IMR-90 (cell line): ENCODE measurements at regions not wholly inside any gene's neighbourhood (a gene's known extent, or its start where the extent isn't known, plus 50 kb on each side); places are given as distances from the start of the nearest gene placed in this dataset.

Experiments used
- ATAC-seq: fragments of 200-7000 bp; cut with Tn5 transposase; 2 replicates; pipeline ENCODE4 v1.9.1; 2020; ENCODE audit warnings: low read depth, mild to moderate bottlenecking, moderate library complexity
- BruUV-seq: library from RNA; stranded (reverse); fragments of 400-500 nt; replicated peaks from 2 replicates; lab custom pipeline; 2021; lab: Mats Ljungman, UMichigan
- CTCF ChIA-PET: fragments of 300-600 bp; formaldehyde crosslinking; extraction: SDS; loops from one replicate; lab custom pipeline; 2021; ENCODE audit warnings: antibody characterized with exemption; lab: Yijun Ruan, JAX
- POLR2A ChIA-PET: fragments of 300-600 bp; sonication (Branson Sonifier 250); formaldehyde crosslinking; loops from one replicate; lab custom pipeline; 2022; ENCODE audit warnings: antibody characterized with exemption; ENCODE audit not compliant: unreplicated experiment; lab: Charles Lee
- DNase-seq: peaks from one replicate; pipeline ENCODE4 v3.0.0; 2013
- H2AFZ ChIP-seq: replicated peaks from 2 replicates; pipeline ENCODE3; 2013; ENCODE audit warnings: low read length, mild to moderate bottlenecking; ENCODE audit not compliant: poor library complexity
- H2AK5ac ChIP-seq: 2 replicates; pipeline ENCODE4 v1.6.1; 2013; ENCODE audit warnings: low read depth, low read length, inconsistent platforms
- H2AK9ac ChIP-seq: replicated peaks from 2 replicates; pipeline ENCODE3; 2013; ENCODE audit warnings: mild to moderate bottlenecking, low read depth, low read length, moderate library complexity; ENCODE audit not compliant: poor library complexity
- H2BK120ac ChIP-seq: 2 replicates; pipeline ENCODE4 v1.6.1; 2013; ENCODE audit warnings: low read depth, low read length, inconsistent platforms
- H2BK15ac ChIP-seq: 3 replicates; pipeline ENCODE4 v1.6.1; 2013; ENCODE audit warnings: low read depth, low read length, inconsistent platforms
- H2BK20ac ChIP-seq: 2 replicates; pipeline ENCODE4 v1.6.1; 2013; ENCODE audit warnings: low read depth, mild to moderate bottlenecking, inconsistent platforms, low read length, moderate library complexity
- H2BK5ac ChIP-seq: 2 replicates; pipeline ENCODE4 v1.6.1; 2013; ENCODE audit warnings: mild to moderate bottlenecking, low read depth, low read length, inconsistent platforms; ENCODE audit not compliant: poor library complexity, severe bottlenecking
- H3K14ac ChIP-seq: replicated peaks from 2 replicates; pipeline ENCODE4 v1.6.1; 2013; ENCODE audit warnings: low read depth, low read length, inconsistent platforms
- H3K18ac ChIP-seq: 2 replicates; pipeline ENCODE4 v1.6.1; 2013; ENCODE audit warnings: low read depth, low read length, control low read depth
- H3K23ac ChIP-seq: 2 replicates; pipeline ENCODE4 v1.6.1; 2013; ENCODE audit warnings: low read depth, low read length, inconsistent platforms
- H3K27ac ChIP-seq: 2 replicates; pipeline ENCODE4 v1.5.1; 2013; ENCODE audit warnings: mild to moderate bottlenecking, control low read depth, low read length; ENCODE audit not compliant: insufficient read depth
- H3K27me3 ChIP-seq: 2 replicates; pipeline ENCODE4 v1.6.1; 2013; ENCODE audit warnings: low read length; ENCODE audit not compliant: control insufficient read depth, insufficient read depth
- H3K36me3 ChIP-seq: 2 replicates; pipeline ENCODE4 v1.6.1; 2013; ENCODE audit warnings: low read length, mixed read lengths; ENCODE audit not compliant: control insufficient read depth, insufficient read depth
- H3K4ac ChIP-seq: 2 replicates; pipeline ENCODE4 v1.6.1; 2013; ENCODE audit warnings: low read depth, low read length, inconsistent platforms
- H3K4me1 ChIP-seq: 2 replicates; pipeline ENCODE4 v1.6.1; 2013; ENCODE audit warnings: low read length, mixed read lengths; ENCODE audit not compliant: control insufficient read depth, insufficient read depth
- H3K4me2 ChIP-seq: 2 replicates; pipeline ENCODE4 v1.6.1; 2013; ENCODE audit warnings: low read depth, mild to moderate bottlenecking, control low read depth, low read length, moderate library complexity
- H3K4me3 ChIP-seq: 2 replicates; pipeline ENCODE4 v1.5.1; 2013; ENCODE audit warnings: low read depth, mild to moderate bottlenecking, control low read depth, low read length, moderate library complexity; ENCODE audit not compliant: insufficient read depth
- H3K56ac ChIP-seq: 2 replicates; pipeline ENCODE4 v1.6.1; 2013; ENCODE audit warnings: low read length, inconsistent platforms; ENCODE audit not compliant: insufficient read depth; ENCODE audit errors: extremely low read depth
- H3K79me1 ChIP-seq, 2 experiments: 2 replicates each; pipeline ENCODE4 v1.6.1; 2013; ENCODE audit warnings: low read length in 2 of 2, inconsistent platforms in 1 of 2, low read depth in 1 of 2
- H3K9ac ChIP-seq: 2 replicates; pipeline ENCODE4 v1.6.1; 2013; ENCODE audit warnings: low read depth, low read length, control low read depth
- H3K9me1 ChIP-seq: 2 replicates; pipeline ENCODE4 v1.6.1; 2013; ENCODE audit warnings: low read length, inconsistent platforms; ENCODE audit not compliant: insufficient read depth
- H3K9me3 ChIP-seq: 2 replicates; pipeline ENCODE4 v1.6.1; 2013; ENCODE audit warnings: low read length; ENCODE audit not compliant: control insufficient read depth, insufficient read depth
- H4K20me1 ChIP-seq: 2 replicates; pipeline ENCODE4 v1.6.1; 2013; ENCODE audit warnings: low read length, inconsistent platforms; ENCODE audit not compliant: insufficient read depth
- H4K5ac ChIP-seq: 2 replicates; pipeline ENCODE4 v1.6.1; 2013; ENCODE audit warnings: mild to moderate bottlenecking, low read depth, low read length, control low read depth
- H4K8ac ChIP-seq, 2 experiments: 2 replicates each; pipeline ENCODE4 v1.6.1; 2013; ENCODE audit warnings: low read depth in 2 of 2, low read length in 2 of 2, control low read depth in 1 of 2, inconsistent platforms in 1 of 2
- H4K91ac ChIP-seq: 2 replicates; pipeline ENCODE4 v1.6.1; 2013; ENCODE audit warnings: low read depth, low read length, inconsistent platforms; ENCODE audit not compliant: insufficient read depth
- CEBPB ChIP-seq: IDR thresholded peaks from 2 replicates; pipeline ENCODE4 v1.6.1; 2012; ENCODE audit warnings: low read depth, low read length, improper control_type of control experiment
- FOS ChIP-seq: fragments of 150-350 bp; IDR thresholded peaks from 2 replicates; pipeline ENCODE4 v1.6.1; 2016; ENCODE audit warnings: low read depth, low read length
- WGBS, 2 experiments: methylation state at CpG; one replicate each; pipeline versions ENCODE4 v1.1.5 to v1.1.7; 2013; ENCODE audit warnings: missing lambda C conversion rate in 2 of 2; ENCODE audit not compliant: insufficient read length in 1 of 2; ENCODE audit errors: extremely low coverage in 2 of 2; 5-methylcytosine and 5-hydroxymethylcytosine counted together
- dilution Hi-C: fragments of 300-500 bp; cut with HindIII; formaldehyde crosslinking; loops from one replicate; pipeline ENCODE4 v1.14.3; 2018; ENCODE audit warnings: low sequenced_read_pairs; ENCODE audit not compliant: unreplicated experiment
- in situ Hi-C: fragments of 300-500 bp; cut with MboI; formaldehyde crosslinking; loops from 3 replicates; pipeline ENCODE4 v1.14.3; 2019; ENCODE audit warnings: low sequenced_read_pairs, inconsistent platforms, mixed read lengths
- intact Hi-C: fragments of 100-400 bp; cut with micrococcal nuclease; formaldehyde crosslinking; loops from 2 replicates; pipeline ENCODE4 v1.10.0; 2022

GRCh38 chr2:51919395-51919794, 887.5 kb upstream of the NRXN1 start:
- no TSS peak for BruUV-seq
- H3K23ac ChIP-seq, result no peak overlapping the region
- H3K36me3 ChIP-seq, result no peaks in the 10 kb centered on the region
- no peak overlapping the region for H4K5ac ChIP-seq
- no peak overlapping the region for H3K4me2 ChIP-seq
- DNase-seq (peak; percentile 72), ATAC-seq (no peak)
- no peaks in the 10 kb centered on the region for H4K20me1 ChIP-seq
- H3K18ac ChIP-seq, result no peak overlapping the region
- no peak overlapping the region; the same call in 1 of the 2 replicates for H3K56ac ChIP-seq
- ChIA-PET CTCF (no interaction called here), POLR2A (no interaction called here)
- H2AK5ac ChIP-seq, result no peak overlapping the region
- in situ Hi-C loops, result no loop called here
- no peaks in the 10 kb centered on the region for H3K9me1 ChIP-seq
- no peak overlapping the region for H3K9ac ChIP-seq
- H2AK9ac ChIP-seq, result no peak overlapping the region
- no peak overlapping the region for H3K4me3 ChIP-seq
- no peak overlapping the region for H2BK120ac ChIP-seq
- H3K9me3 ChIP-seq, result peaks cover 5% of the 10 kb centered on the region
- H3K4ac ChIP-seq, result no peak overlapping the region
- no peak overlapping the region for H3K14ac ChIP-seq
- intact Hi-C loops, result no loop called here
- no peak overlapping the region for H4K8ac ChIP-seq
- no peaks in the 10 kb centered on the region for H3K4me1 ChIP-seq
- H3K27me3 ChIP-seq, result no peaks in the 10 kb centered on the region
- H2BK20ac ChIP-seq, result no peak overlapping the region
- no peak overlapping the region for H4K91ac ChIP-seq
- H2BK5ac ChIP-seq, result peak overlapping the region; percentile 67
- no peak overlapping the region for H2BK15ac ChIP-seq
- no peak overlapping the region for H2AFZ ChIP-seq
- TF ChIP-seq FOS (no peak), CEBPB (peak; percentile 95)
- dilution Hi-C loops, result no loop called here
- no peaks in the 10 kb centered on the region for H3K79me1 ChIP-seq
- no CpG with 5 or more reads among the region's 1 CpG for WGBS, 2 experiments
- no peak overlapping the region for H3K27ac ChIP-seq
